Prostate gland (tissue), 2 donors: ENCODE measurements at regions not wholly inside any gene's neighbourhood (a gene's known extent, or its start where the extent isn't known, plus 50 kb on each side); places are given as distances from the start of the nearest gene placed in this dataset.

Source experiments
- DNase-seq: peaks from one replicate; pipeline ENCODE4 v3.0.0-alpha.2; 2019; ENCODE audit warnings: low spot score
- H3K27ac ChIP-seq, 2 donors: fragments of 200-600 bp; sonication (generic); 2 replicates each; pipeline ENCODE4 v1.5.1; 2017 to 2019
- H3K27me3 ChIP-seq: fragments of 200-600 bp; sonication (generic); replicated peaks from 2 replicates; pipeline ENCODE4 v1.5.1; 2019; ENCODE audit not compliant: insufficient read depth
- H3K36me3 ChIP-seq, 2 donors: fragments of 200-600 bp; sonication (generic); 1 replicate in 1 of 2; 2 replicates in 1 of 2; pipeline versions ENCODE4 v1.5.1 to v1.8.1; 2017 to 2019
- H3K4me1 ChIP-seq: fragments of 200-600 bp; sonication (generic); replicated peaks from 2 replicates; pipeline ENCODE4 v1.5.1; 2019
- H3K4me3 ChIP-seq, 2 donors: fragments of 200-600 bp; sonication (generic); 2 replicates each; pipeline ENCODE4 v1.5.1; 2017 to 2019
- H3K9me3 ChIP-seq: fragments of 200-600 bp; sonication (generic); 2 replicates; pipeline ENCODE4 v1.5.1; 2017
- CTCF ChIP-seq, 4 experiments: fragments of 200-600 bp in 2 of 4; fragments of 450-650 bp in 2 of 4; sonication (generic) in 2 of 4; IDR thresholded peaks; 1 replicate in 3 of 4; 2 replicates in 1 of 4; pipeline ENCODE4 v1.5.1; 2016 to 2019; ENCODE audit warnings: antibody characterized with exemption in 4 of 4, mild to moderate bottlenecking in 2 of 4, moderate library complexity in 2 of 4
- POLR2A ChIP-seq: fragments of 450-650 bp; IDR thresholded peaks from one replicate; pipeline ENCODE4 v1.6.1; 2016; ENCODE audit warnings: antibody characterized with exemption, mild to moderate bottlenecking
- POLR2AphosphoS5 ChIP-seq: sonication (generic); formaldehyde crosslinking; IDR thresholded peaks from one replicate; pipeline ENCODE4 v1.6.1; 2017; ENCODE audit warnings: antibody characterized with exemption
- WGBS: methylation state at CpG from one replicate; pipeline ENCODE4 v1.1.5; 2018; 5-methylcytosine and 5-hydroxymethylcytosine counted together
- intact Hi-C: fragments of 100-400 bp; cut with DNase I; formaldehyde crosslinking; loops from one replicate; pipeline ENCODE4 v1.14.2; 2022

- no peak overlapping the region for H3K27ac ChIP-seq
- H3K4me3 ChIP-seq, result no peak overlapping the region
- 68% methylated on average over 2 of the region's 2 CpGs for WGBS
- H3K36me3 ChIP-seq, result no peaks in the 10 kb centered on the region
- H3K9me3 ChIP-seq, result no peaks in the 10 kb centered on the region
- DNase-seq, result no peak
- no peaks in the 10 kb centered on the region for H3K27me3 ChIP-seq
- no peak for TF ChIP-seq CTCF (IDR thresholded peaks at IDR 0.05)
- no peak for TF ChIP-seq POLR2A
- no peak for TF ChIP-seq POLR2AphosphoS5
- intact Hi-C loops, result no loop called here
- H3K4me1 ChIP-seq, result no peaks in the 10 kb centered on the region
Measured at GRCh38 chr3:124478830-124479229, 251.4 kb upstream of the UMPS start.

GRCh38 chr3:124483915-124484470 lies 246.3 kb upstream of the UMPS start:
- intact Hi-C loops, result no loop called here
- Histone ChIP-seq H3K4me3 (no peak overlapping the region), H3K9me3 (no peaks in the 10 kb centered on the region), H3K36me3 (no peaks in the 10 kb centered on the region), H3K27me3 (no peaks in the 10 kb centered on the region), H3K4me1 (no peaks in the 10 kb centered on the region), H3K27ac (no peak overlapping the region)
- no peak for DNase-seq
- 93% methylated on average over 2 of the region's 2 CpGs for WGBS
- no peak for TF ChIP-seq CTCF (IDR thresholded peaks at IDR 0.05)
- TF ChIP-seq POLR2A, result no peak
- no peak for TF ChIP-seq POLR2AphosphoS5

GRCh38 chr3:124486324-124486723 lies 243.9 kb upstream of the UMPS start:
- 81% methylated on average over 2 of the region's 2 CpGs for WGBS
- Histone ChIP-seq H3K4me3 (no peak overlapping the region), H3K27me3 (no peaks in the 10 kb centered on the region), H3K27ac (no peak overlapping the region), H3K9me3 (no peaks in the 10 kb centered on the region), H3K36me3 (no peaks in the 10 kb centered on the region), H3K4me1 (no peaks in the 10 kb centered on the region)
- intact Hi-C loops, result no loop called here
- DNase-seq, result no peak
- TF ChIP-seq POLR2A (no peak), CTCF (IDR thresholded peaks at IDR 0.05) (no peak), POLR2AphosphoS5 (no peak)

GRCh38 chr3:124489506-124489905 lies 240.7 kb upstream of the UMPS start:
- no peaks in the 10 kb centered on the region for H3K9me3 ChIP-seq
- no peak for TF ChIP-seq POLR2AphosphoS5
- no peak overlapping the region for H3K27ac ChIP-seq
- intact Hi-C loops, result no loop called here
- DNase-seq, result no peak
- no peaks in the 10 kb centered on the region for H3K36me3 ChIP-seq
- no peaks in the 10 kb centered on the region for H3K27me3 ChIP-seq
- H3K4me1 ChIP-seq, result no peaks in the 10 kb centered on the region
- no peak overlapping the region for H3K4me3 ChIP-seq

- 85% methylated on average over 8 of the region's 8 CpGs for WGBS
- no peaks in the 10 kb centered on the region for H3K36me3 ChIP-seq
Measured at GRCh38 chr3:124491098-124491497, 239.2 kb upstream of the UMPS start.

More at GRCh38 chr3:124491098-124491497, 239.2 kb upstream of the UMPS start:
- Histone ChIP-seq H3K4me3 (no peak overlapping the region), H3K9me3 (no peaks in the 10 kb centered on the region), H3K27me3 (no peaks in the 10 kb centered on the region), H3K27ac (no peak overlapping the region), H3K4me1 (no peaks in the 10 kb centered on the region)
- no peak for TF ChIP-seq POLR2AphosphoS5
- TF ChIP-seq POLR2A, result no peak
- no peak for TF ChIP-seq CTCF (IDR thresholded peaks at IDR 0.05)
- DNase-seq, result no peak
- intact Hi-C loops, result no loop called here
